Spleen (tissue), 11 donors: ENCODE measurements at regions not wholly inside any gene's neighbourhood (a gene's known extent, or its start where the extent isn't known, plus 50 kb on each side); places are given as distances from the start of the nearest gene placed in this dataset.

Source experiments
- DNase-seq: peaks from one replicate; pipeline ENCODE4 v3.0.0-alpha.2; 2020
- H3K27ac ChIP-seq, 8 donors: fragments of 200-600 bp; sonication (generic) in 7 of 8; 1 replicate in 4 of 8; 2 replicates in 4 of 8; pipeline versions ENCODE4 v1.5.0 to v1.8.0; 2016 to 2021; ENCODE audit warnings: inconsistent platforms in 4 of 8, mild to moderate bottlenecking in 4 of 8, moderate library complexity in 1 of 8
- H3K27me3 ChIP-seq, 7 donors: fragments of 200-600 bp; sonication (generic) in 6 of 7; replicated peaks in 1 of 7; 1 replicate in 4 of 7; 2 replicates in 3 of 7; pipeline versions ENCODE4 v1.5.0 to v1.8.0; 2016 to 2021; ENCODE audit warnings: inconsistent platforms in 3 of 7, mild to moderate bottlenecking in 1 of 7
- H3K36me3 ChIP-seq, 6 donors: fragments of 200-600 bp; sonication (generic) in 5 of 6; 1 replicate in 4 of 6; 2 replicates in 2 of 6; pipeline versions ENCODE4 v1.5.0 to v1.8.0; 2016 to 2021; ENCODE audit warnings: inconsistent platforms in 2 of 6
- H3K4me1 ChIP-seq, 6 donors: fragments of 200-600 bp; sonication (generic) in 5 of 6; 1 replicate in 3 of 6; 2 replicates in 3 of 6; pipeline versions ENCODE4 v1.5.0 to v1.8.0; 2016 to 2021; ENCODE audit warnings: inconsistent platforms in 3 of 6
- H3K4me3 ChIP-seq, 8 donors: fragments of 200-600 bp; sonication (generic) in 7 of 8; 1 replicate in 4 of 8; 2 replicates in 4 of 8; pipeline versions ENCODE4 v1.5.0 to v1.8.0; 2016 to 2021; ENCODE audit warnings: inconsistent platforms in 4 of 8, mild to moderate bottlenecking in 4 of 8, moderate library complexity in 2 of 8
- H3K9me3 ChIP-seq, 8 donors: fragments of 200-600 bp; sonication (generic) in 7 of 8; 1 replicate in 4 of 8; 2 replicates in 4 of 8; pipeline versions ENCODE4 v1.5.0 to v1.8.0; 2016 to 2021; ENCODE audit warnings: inconsistent platforms in 4 of 8
- POLR2A ChIP-seq, 3 donors: fragments of 450-650 bp; IDR thresholded peaks; one replicate each; pipeline ENCODE4 v1.5.1; 2017; ENCODE audit warnings: antibody characterized with exemption in 3 of 3, mild to moderate bottlenecking in 1 of 3
- POLR2AphosphoS5 ChIP-seq, 3 donors: sonication (generic); formaldehyde crosslinking; IDR thresholded peaks; one replicate each; pipeline ENCODE4 v1.5.1; 2017; ENCODE audit warnings: antibody characterized with exemption in 3 of 3
- WGBS, 5 donors: extraction: QIAGEN DNeasy Blood & Tissue Kit in 3 of 5; methylation state at CpG; one replicate each; pipeline versions ENCODE4 v1.1.5 to v1.1.7; 2013 to 2018; 5-methylcytosine and 5-hydroxymethylcytosine counted together
- intact Hi-C: fragments of 100-400 bp; cut with DNase I; formaldehyde crosslinking; loops from one replicate; pipeline ENCODE4 v1.15.0; 2023; ENCODE audit warnings: low total_unique reads
- TF ChIP-seq, protein P1 (sequence below), 11 experiments: fragments of 200-600 bp in 7 of 11; fragments of 450-650 bp in 4 of 11; sonication (generic) in 4 of 11; IDR thresholded peaks in 8 of 11; conservative IDR thresholded peaks in 3 of 11; 1 replicate in 7 of 11; 2 replicates in 4 of 11; pipeline versions ENCODE4 v1.4.0 to v1.8.0; 2016 to 2021; ENCODE audit warnings: antibody characterized with exemption in 11 of 11, inconsistent platforms in 4 of 11, mild to moderate bottlenecking in 1 of 11
- donor health status: healthy with polysubstance abuse.
- donor health status: DM: no; HTN: no; CAD: no; lungs with moderate emphysema.
- donor health status: DM: no; HTN: no; CAD: no.
- donor health status: Bipolar disorder and iron deficiency.
- donor health status: healthy.
- donor health status: DM: no; HTN: no; CAD: no.
- donor health status: DM: yes; HTN: yes; CAD: no.

DNA sequence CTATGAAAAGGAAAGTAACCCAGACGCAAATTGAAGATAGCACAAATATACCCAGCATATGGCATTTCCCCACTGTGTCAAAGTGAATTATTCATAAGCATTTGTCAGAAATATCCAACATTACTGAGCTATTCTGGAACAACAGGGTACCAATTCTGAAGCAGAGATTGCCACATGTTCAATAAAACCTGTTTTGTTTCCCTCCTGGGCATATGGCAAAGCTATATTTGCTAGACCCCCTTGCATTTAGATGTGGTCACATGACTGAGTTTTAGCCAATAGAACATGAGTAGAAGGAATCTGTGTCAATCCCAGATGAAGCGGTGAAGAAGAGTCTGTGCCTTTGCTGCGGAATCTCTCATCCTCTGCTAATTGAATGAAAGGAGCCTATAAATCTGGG lies 296.4 kb upstream of the DLGAP1 start:
- H3K9me3 ChIP-seq = peaks cover 0 to 50% (median 10%) of the 10 kb centered on the region in 8 donors
- intact Hi-C loops = no loop called here
- no peaks in the 10 kb centered on the region for H3K36me3 ChIP-seq
- no peak overlapping the region for H3K27ac ChIP-seq
- H3K4me1 ChIP-seq = no peaks in the 10 kb centered on the region
- 81 to 92% (median 89%) methylated on average over 3 of the region's 3 CpGs for WGBS, 5 donors
- no peaks in the 10 kb centered on the region for H3K27me3 ChIP-seq
- TF ChIP-seq POLR2AphosphoS5 (IDR thresholded peaks at IDR 0.05) = no peak
- TF ChIP-seq, protein P1, sequence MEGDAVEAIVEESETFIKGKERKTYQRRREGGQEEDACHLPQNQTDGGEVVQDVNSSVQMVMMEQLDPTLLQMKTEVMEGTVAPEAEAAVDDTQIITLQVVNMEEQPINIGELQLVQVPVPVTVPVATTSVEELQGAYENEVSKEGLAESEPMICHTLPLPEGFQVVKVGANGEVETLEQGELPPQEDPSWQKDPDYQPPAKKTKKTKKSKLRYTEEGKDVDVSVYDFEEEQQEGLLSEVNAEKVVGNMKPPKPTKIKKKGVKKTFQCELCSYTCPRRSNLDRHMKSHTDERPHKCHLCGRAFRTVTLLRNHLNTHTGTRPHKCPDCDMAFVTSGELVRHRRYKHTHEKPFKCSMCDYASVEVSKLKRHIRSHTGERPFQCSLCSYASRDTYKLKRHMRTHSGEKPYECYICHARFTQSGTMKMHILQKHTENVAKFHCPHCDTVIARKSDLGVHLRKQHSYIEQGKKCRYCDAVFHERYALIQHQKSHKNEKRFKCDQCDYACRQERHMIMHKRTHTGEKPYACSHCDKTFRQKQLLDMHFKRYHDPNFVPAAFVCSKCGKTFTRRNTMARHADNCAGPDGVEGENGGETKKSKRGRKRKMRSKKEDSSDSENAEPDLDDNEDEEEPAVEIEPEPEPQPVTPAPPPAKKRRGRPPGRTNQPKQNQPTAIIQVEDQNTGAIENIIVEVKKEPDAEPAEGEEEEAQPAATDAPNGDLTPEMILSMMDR (IDR thresholded peaks at IDR 0.05 in 8 of 11, conservative IDR thresholded peaks at IDR 0.05 in 3 of 11) = no peak
- no peak for TF ChIP-seq POLR2A (IDR thresholded peaks at IDR 0.05)
- no peak overlapping the region for H3K4me3 ChIP-seq
- no peak for DNase-seq

DNA sequence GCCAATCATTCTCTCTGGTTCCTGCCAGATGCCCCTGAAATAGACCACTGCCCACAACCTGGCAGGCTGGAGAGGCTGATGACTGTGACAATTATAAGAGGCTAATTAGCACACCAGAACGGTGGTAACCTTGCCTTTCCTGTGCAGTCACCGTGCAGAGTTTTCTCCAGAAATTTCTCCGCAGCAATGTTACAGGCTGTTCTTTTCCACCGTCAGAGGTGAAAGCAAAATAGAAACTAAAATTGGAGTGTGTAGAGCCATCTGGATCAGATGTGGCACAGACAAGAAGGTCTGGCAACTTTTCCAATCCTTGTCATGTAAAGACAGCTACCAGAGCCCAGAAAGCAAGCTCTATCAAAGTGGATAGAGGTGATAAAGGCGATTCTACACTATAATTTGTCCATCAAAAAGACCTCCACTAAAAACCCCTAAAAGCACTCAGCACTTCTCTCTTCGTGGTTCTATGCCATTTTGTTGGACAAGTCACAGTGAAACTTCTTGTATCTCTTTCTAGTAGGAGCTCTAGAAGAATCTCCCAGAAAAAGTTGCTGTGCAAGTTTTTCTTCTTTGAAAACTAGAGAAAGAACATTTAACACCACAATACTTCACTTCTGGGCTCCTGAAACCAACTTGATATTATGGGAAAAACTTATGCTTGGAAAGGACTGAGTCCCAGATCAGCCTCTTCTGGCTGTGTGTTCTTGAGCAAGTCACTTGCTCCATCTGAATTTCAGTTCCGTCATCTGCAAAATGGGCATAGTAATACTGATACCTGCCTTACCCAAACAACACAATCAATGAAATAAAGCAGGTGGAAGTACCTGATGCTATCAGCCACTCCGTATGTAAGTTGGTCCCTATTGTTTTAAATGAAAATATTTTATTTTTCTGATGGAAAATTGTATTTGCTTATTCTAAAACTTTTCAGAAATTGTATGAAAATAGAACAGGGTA lies 295.6 kb upstream of the DLGAP1 start:
- no peak overlapping the region for H3K27ac ChIP-seq
- TF ChIP-seq POLR2AphosphoS5 (IDR thresholded peaks at IDR 0.05) (no peak), POLR2A (IDR thresholded peaks at IDR 0.05) (no peak)
- TF ChIP-seq, protein P1 (IDR thresholded peaks at IDR 0.05 in 8 of 11, conservative IDR thresholded peaks at IDR 0.05 in 3 of 11) = no peak
- H3K9me3 ChIP-seq = peaks cover 0 to 55% (median 18%) of the 10 kb centered on the region in 8 donors
- H3K4me1 ChIP-seq = no peaks in the 10 kb centered on the region
- H3K36me3 ChIP-seq = no peaks in the 10 kb centered on the region
- no peak for DNase-seq
- 74 to 79% (median 76%) methylated on average over 8 of the region's 8 CpGs for WGBS, 5 donors
- no peaks in the 10 kb centered on the region for H3K27me3 ChIP-seq
- no peak overlapping the region for H3K4me3 ChIP-seq
- intact Hi-C loops = no loop called here

DNA sequence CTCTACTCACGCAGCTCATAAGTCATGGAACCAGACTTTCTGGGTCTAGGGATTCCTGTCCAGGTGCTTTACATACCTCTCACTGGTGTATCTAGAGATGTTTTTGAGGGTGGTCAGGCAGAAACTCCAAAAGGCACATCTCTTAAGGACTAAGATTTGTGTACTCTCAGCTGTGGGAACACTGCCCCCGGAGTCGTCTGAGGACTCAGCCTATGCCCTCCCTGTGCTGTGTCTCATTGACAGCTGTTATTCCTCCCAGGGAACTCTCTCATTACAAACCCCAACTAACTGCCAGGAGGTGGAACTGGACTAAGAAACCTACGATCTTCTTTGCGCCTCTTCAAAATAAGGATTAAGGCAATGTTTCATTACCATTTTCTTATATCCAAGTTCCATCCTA lies 293.9 kb upstream of the DLGAP1 start:
- Histone ChIP-seq H3K36me3 (no peaks in the 10 kb centered on the region), H3K4me1 (no peaks in the 10 kb centered on the region), H3K27me3 (no peaks in the 10 kb centered on the region), H3K4me3 (no peak overlapping the region), H3K9me3 (peaks cover 0 to 55% (median 22%) of the 10 kb centered on the region in 8 donors), H3K27ac (no peak overlapping the region)
- TF ChIP-seq, protein P1 (IDR thresholded peaks at IDR 0.05 in 8 of 11, conservative IDR thresholded peaks at IDR 0.05 in 3 of 11) = no peak
- no peak for TF ChIP-seq POLR2AphosphoS5 (IDR thresholded peaks at IDR 0.05)
- DNase-seq = no peak
- WGBS, 5 donors = 70 to 77% (median 76%) methylated on average over 5 of the region's 5 CpGs
- intact Hi-C loops = no loop called here

DNA sequence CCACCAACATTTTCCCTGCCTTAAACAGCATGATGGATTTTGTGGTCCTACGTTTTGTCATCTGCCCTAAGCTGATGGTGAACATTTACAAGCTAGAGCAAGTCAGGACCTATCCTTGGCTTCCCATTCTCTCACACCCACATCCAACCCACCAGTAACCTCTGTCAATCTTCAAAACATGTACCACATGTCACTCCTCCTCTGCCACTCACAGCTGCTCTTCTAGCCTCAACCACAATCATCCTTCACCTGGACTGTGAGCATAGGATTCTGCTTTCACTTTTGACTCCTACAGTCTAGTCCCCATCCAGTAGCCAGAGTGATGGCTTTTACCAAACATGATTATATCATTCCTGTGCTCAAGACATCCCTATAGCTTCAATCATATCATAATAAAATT lies 279.8 kb upstream of the DLGAP1 start:
- intact Hi-C loops = no loop called here
- Histone ChIP-seq H3K27ac (no peak overlapping the region), H3K36me3 (no peaks in the 10 kb centered on the region), H3K27me3 (no peaks in the 10 kb centered on the region), H3K4me3 (no peak overlapping the region), H3K9me3 (peaks cover 0 to 19% (median 6%) of the 10 kb centered on the region in 8 donors), H3K4me1 (no peaks in the 10 kb centered on the region)
- TF ChIP-seq, protein P1 (IDR thresholded peaks at IDR 0.05 in 8 of 11, conservative IDR thresholded peaks at IDR 0.05 in 3 of 11) = no peak
- TF ChIP-seq POLR2A (IDR thresholded peaks at IDR 0.05) = no peak
- TF ChIP-seq POLR2AphosphoS5 (IDR thresholded peaks at IDR 0.05) = no peak
- DNase-seq = no peak
- 75 to 91% (median 81%) methylated on average over 1 of the region's 1 CpG for WGBS, 5 donors
